Stimulated activated CD8-positive, alpha-beta memory T cell treated with anti-CD3 and anti-CD28 coated beads, Interleukin-12 subunit alpha, Interleukin-12 subunit beta, amount 100 ng/mL, for 24 hours (primary cell): ENCODE measurements at regions not wholly inside any gene's neighbourhood (a gene's known extent, or its start where the extent isn't known, plus 50 kb on each side); places are given as distances from the start of the nearest gene placed in this dataset.

ENCODE experiments used
- DNase-seq: peaks from one replicate; pipeline ENCODE4 v3.0.0-alpha.2; 2020; ENCODE audit errors: extremely low read depth

GRCh38 chr10:8876171-8876570 is 821.7 kb downstream of the GATA3 start:
- no peak for DNase-seq

- no peak for DNase-seq
These were observed 835.0 kb downstream of the GATA3 start for GRCh38 chr10:8889538-8889937.

- no peak for DNase-seq
These were observed 838.6 kb downstream of the GATA3 start for GRCh38 chr10:8893102-8893501.

GRCh38 chr10:8894148-8894547 is 839.7 kb downstream of the GATA3 start:
- DNase-seq = no peak

GRCh38 chr10:8897769-8898168 is 843.3 kb downstream of the GATA3 start:
- no peak for DNase-seq

GRCh38 chr10:8898745-8899330 is 844.4 kb downstream of the GATA3 start:
- no peak for DNase-seq

- no peak for DNase-seq
These were observed 848.4 kb downstream of the GATA3 start for GRCh38 chr10:8902926-8903325.

GRCh38 chr10:8908013-8908412 is 853.5 kb downstream of the GATA3 start:
- DNase-seq = no peak

GRCh38 chr10:8910314-8910713 is 855.8 kb downstream of the GATA3 start:
- no peak for DNase-seq

- DNase-seq = no peak
These were observed 856.5 kb downstream of the GATA3 start for GRCh38 chr10:8911032-8911431.

GRCh38 chr10:8912108-8912507 is 857.6 kb downstream of the GATA3 start:
- no peak for DNase-seq

GRCh38 chr10:8913720-8914119 is 859.2 kb downstream of the GATA3 start:
- no peak for DNase-seq

GRCh38 chr10:8919280-8919679 is 864.8 kb downstream of the GATA3 start:
- no peak for DNase-seq

- no peak for DNase-seq
These were observed 867.1 kb downstream of the GATA3 start for GRCh38 chr10:8921568-8921967.

- DNase-seq = no peak
These were observed 868.6 kb downstream of the GATA3 start for GRCh38 chr10:8923096-8923495.

- no peak for DNase-seq
These were observed 873.2 kb downstream of the GATA3 start for GRCh38 chr10:8927705-8928104.

GRCh38 chr10:8946451-8946850 is 892.0 kb downstream of the GATA3 start:
- DNase-seq = no peak

- DNase-seq = no peak
These were observed 896.5 kb downstream of the GATA3 start for GRCh38 chr10:8950978-8951377.

- no peak for DNase-seq
These were observed 897.1 kb downstream of the GATA3 start for GRCh38 chr10:8951440-8952089.

GRCh38 chr10:8956400-8956799 is 901.9 kb downstream of the GATA3 start:
- DNase-seq = no peak

- DNase-seq = no peak
These were observed 907.8 kb downstream of the GATA3 start for GRCh38 chr10:8962249-8962648.

- no peak for DNase-seq
These were observed 912.6 kb downstream of the GATA3 start for GRCh38 chr10:8967061-8967460.

GRCh38 chr10:8969853-8970252 is 915.4 kb downstream of the GATA3 start:
- DNase-seq = no peak

GRCh38 chr10:8975535-8975934 is 921.0 kb downstream of the GATA3 start:
- no peak for DNase-seq
